Sigmoid colon (tissue), 6 donors: ENCODE measurements at regions not wholly inside any gene's neighbourhood (a gene's known extent, or its start where the extent isn't known, plus 50 kb on each side); places are given as distances from the start of the nearest gene placed in this dataset.

ENCODE experiments used
- DNase-seq: peaks from one replicate; pipeline ENCODE4 v3.0.0-alpha.2; 2019
- H3K27ac ChIP-seq, 4 donors: fragments of 200-600 bp; sonication (generic); one replicate each; pipeline ENCODE4 v1.5.1; 2016 to 2019; ENCODE audit warnings: mild to moderate bottlenecking in 1 of 4
- H3K27me3 ChIP-seq, 3 donors: fragments of 200-600 bp; sonication (generic); one replicate each; pipeline ENCODE4 v1.5.1; 2019; ENCODE audit warnings: mild to moderate bottlenecking in 1 of 3
- H3K36me3 ChIP-seq, 4 donors: fragments of 200-600 bp; sonication (generic); one replicate each; pipeline ENCODE4 v1.5.1; 2016 to 2019
- H3K4me1 ChIP-seq, 4 donors: fragments of 200-600 bp; sonication (generic); one replicate each; pipeline ENCODE4 v1.5.1; 2017 to 2019
- H3K4me3 ChIP-seq, 4 donors: fragments of 200-600 bp; sonication (generic); one replicate each; pipeline ENCODE4 v1.5.1; 2017 to 2019; ENCODE audit warnings: mild to moderate bottlenecking in 2 of 4, moderate library complexity in 1 of 4
- H3K9me3 ChIP-seq, 4 donors: fragments of 200-600 bp in 3 of 4; sonication (generic) in 3 of 4; one replicate each; pipeline versions ENCODE4 v1.5.1 to v1.6.1; 2013 to 2019
- EP300 ChIP-seq, 4 donors: sonication (generic); formaldehyde crosslinking; IDR thresholded peaks; one replicate each; pipeline ENCODE4 v1.6.1; 2017; ENCODE audit warnings: antibody characterized with exemption in 4 of 4
- POLR2A ChIP-seq, 2 donors: fragments of 450-650 bp; IDR thresholded peaks; one replicate each; pipeline ENCODE4 v1.6.1; 2016; ENCODE audit warnings: antibody characterized with exemption in 2 of 2, mild to moderate bottlenecking in 2 of 2, moderate library complexity in 2 of 2
- POLR2AphosphoS5 ChIP-seq, 4 donors: sonication (generic); formaldehyde crosslinking; IDR thresholded peaks; one replicate each; pipeline ENCODE4 v1.6.1; 2017; ENCODE audit warnings: antibody characterized with exemption in 4 of 4
- WGBS, 2 donors: extraction: QIAGEN DNeasy Blood & Tissue Kit; methylation state at CpG; one replicate each; pipeline ENCODE4 v1.1.7; 2013; 5-methylcytosine and 5-hydroxymethylcytosine counted together
- intact Hi-C: fragments of 100-400 bp; cut with DNase I; formaldehyde crosslinking; loops from one replicate; pipeline ENCODE4 v1.15.1; 2023
- TF ChIP-seq, protein P1 (sequence below), 4 experiments: fragments of 450-650 bp in 3 of 4; fragments of 200-600 bp in 1 of 4; IDR thresholded peaks; one replicate each; pipeline ENCODE4 v1.5.1; 2016 to 2019; ENCODE audit warnings: antibody characterized with exemption in 4 of 4, mild to moderate bottlenecking in 3 of 4, moderate library complexity in 2 of 4
- donor health status: healthy with polysubstance abuse.
- donor health status: healthy.

GRCh38 chr10:81386817-81387216, 488.2 kb upstream of the NRG3 start:
- intact Hi-C loops = no loop called here
- DNase-seq = no peak
- Histone ChIP-seq H3K27me3 (no peaks in the 10 kb centered on the region), H3K9me3 (no peaks in the 10 kb centered on the region), H3K4me3 (no peak overlapping the region), H3K27ac (no peak overlapping the region), H3K4me1 (no peaks in the 10 kb centered on the region), H3K36me3 (no peaks in the 10 kb centered on the region)
- TF ChIP-seq POLR2AphosphoS5 (IDR thresholded peaks at IDR 0.05) (no peak), POLR2A (IDR thresholded peaks at IDR 0.05) (no peak), EP300 (IDR thresholded peaks at IDR 0.05) (no peak)
- TF ChIP-seq, protein P1, sequence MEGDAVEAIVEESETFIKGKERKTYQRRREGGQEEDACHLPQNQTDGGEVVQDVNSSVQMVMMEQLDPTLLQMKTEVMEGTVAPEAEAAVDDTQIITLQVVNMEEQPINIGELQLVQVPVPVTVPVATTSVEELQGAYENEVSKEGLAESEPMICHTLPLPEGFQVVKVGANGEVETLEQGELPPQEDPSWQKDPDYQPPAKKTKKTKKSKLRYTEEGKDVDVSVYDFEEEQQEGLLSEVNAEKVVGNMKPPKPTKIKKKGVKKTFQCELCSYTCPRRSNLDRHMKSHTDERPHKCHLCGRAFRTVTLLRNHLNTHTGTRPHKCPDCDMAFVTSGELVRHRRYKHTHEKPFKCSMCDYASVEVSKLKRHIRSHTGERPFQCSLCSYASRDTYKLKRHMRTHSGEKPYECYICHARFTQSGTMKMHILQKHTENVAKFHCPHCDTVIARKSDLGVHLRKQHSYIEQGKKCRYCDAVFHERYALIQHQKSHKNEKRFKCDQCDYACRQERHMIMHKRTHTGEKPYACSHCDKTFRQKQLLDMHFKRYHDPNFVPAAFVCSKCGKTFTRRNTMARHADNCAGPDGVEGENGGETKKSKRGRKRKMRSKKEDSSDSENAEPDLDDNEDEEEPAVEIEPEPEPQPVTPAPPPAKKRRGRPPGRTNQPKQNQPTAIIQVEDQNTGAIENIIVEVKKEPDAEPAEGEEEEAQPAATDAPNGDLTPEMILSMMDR (IDR thresholded peaks at IDR 0.05) = no peak
- 70 to 83% methylated on average over 3 of the region's 3 CpGs for WGBS, 2 donors

DNA sequence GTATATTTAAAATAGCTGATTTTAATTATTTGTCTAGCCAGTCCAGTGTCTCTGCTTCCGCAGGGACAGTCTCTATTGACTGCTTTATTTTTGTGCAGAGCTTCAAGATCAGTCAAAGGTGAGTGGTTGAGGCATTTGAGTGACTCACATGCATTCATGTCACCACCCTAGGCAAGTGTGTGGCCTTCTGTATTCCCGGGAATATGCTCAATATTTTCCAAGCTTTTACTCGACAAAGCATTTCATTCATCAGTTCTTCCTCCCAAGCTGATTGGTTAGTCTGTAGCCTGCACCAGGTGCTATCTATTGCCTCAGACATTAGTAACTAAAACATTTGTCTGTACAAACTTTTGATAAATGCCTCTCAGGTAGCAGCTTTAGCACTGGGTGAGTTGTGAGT, 471.5 kb upstream of the NRG3 start:
- intact Hi-C loops = no loop called here
- WGBS, 2 donors = 82 to 85% methylated on average over 3 of the region's 3 CpGs
- H3K9me3 ChIP-seq = no peaks in the 10 kb centered on the region
- DNase-seq = no peak
- H3K36me3 ChIP-seq = no peaks in the 10 kb centered on the region
- TF ChIP-seq EP300 (IDR thresholded peaks at IDR 0.05) = no peak
- TF ChIP-seq POLR2A (IDR thresholded peaks at IDR 0.05) = no peak
- TF ChIP-seq POLR2AphosphoS5 (IDR thresholded peaks at IDR 0.05) = no peak
- TF ChIP-seq, protein P1 (IDR thresholded peaks at IDR 0.05) = no peak
- H3K4me3 ChIP-seq = no peak overlapping the region
- H3K27ac ChIP-seq = no peak overlapping the region
- no peaks in the 10 kb centered on the region for H3K4me1 ChIP-seq
- no peaks in the 10 kb centered on the region for H3K27me3 ChIP-seq

- no peak overlapping the region for H3K27ac ChIP-seq
- WGBS, 2 donors = 90 to 91% methylated on average over 2 of the region's 2 CpGs
- H3K4me3 ChIP-seq = no peak overlapping the region
- no peak for DNase-seq
- H3K4me1 ChIP-seq = no peaks in the 10 kb centered on the region
- intact Hi-C loops = no loop called here
- no peaks in the 10 kb centered on the region for H3K36me3 ChIP-seq
- H3K27me3 ChIP-seq = no peaks in the 10 kb centered on the region
- TF ChIP-seq POLR2A (IDR thresholded peaks at IDR 0.05) = no peak
- TF ChIP-seq, protein P1 (IDR thresholded peaks at IDR 0.05) = no peak
- H3K9me3 ChIP-seq = no peaks in the 10 kb centered on the region
Measured at GRCh38 chr10:81405399-81405798, 469.6 kb upstream of the NRG3 start.

DNA sequence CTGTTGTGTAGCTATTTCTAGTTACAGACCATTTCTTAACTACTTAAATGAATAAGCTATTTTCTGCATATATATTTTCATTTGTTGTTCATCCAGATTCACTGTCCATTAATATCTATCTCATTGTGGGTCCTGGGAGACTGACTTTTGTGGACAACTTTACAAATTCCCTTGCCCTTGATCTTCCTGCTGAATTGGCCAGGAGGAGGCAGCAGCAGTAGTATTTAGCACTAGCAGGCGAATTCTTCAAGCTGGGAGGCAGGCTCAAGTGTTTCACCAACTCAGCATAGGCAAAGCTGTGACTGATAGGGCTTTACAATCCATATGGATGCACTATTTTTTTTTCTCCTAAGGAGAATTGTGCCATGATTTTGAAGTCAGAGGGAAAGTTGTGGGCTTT, 461.0 kb upstream of the NRG3 start:
- no peak for TF ChIP-seq POLR2A (IDR thresholded peaks at IDR 0.05)
- TF ChIP-seq, protein P1 (IDR thresholded peaks at IDR 0.05) = no peak
- no peak for TF ChIP-seq EP300 (IDR thresholded peaks at IDR 0.05)
- no peak for TF ChIP-seq POLR2AphosphoS5 (IDR thresholded peaks at IDR 0.05)
- H3K27ac ChIP-seq = no peak overlapping the region
- no peak for DNase-seq
- H3K27me3 ChIP-seq = no peaks in the 10 kb centered on the region
- no peaks in the 10 kb centered on the region for H3K9me3 ChIP-seq
- WGBS, 2 donors = 19 to 25% methylated on average over 1 of the region's 1 CpG
- intact Hi-C loops = no loop called here
- H3K4me1 ChIP-seq = no peaks in the 10 kb centered on the region
- H3K4me3 ChIP-seq = no peak overlapping the region
- no peaks in the 10 kb centered on the region for H3K36me3 ChIP-seq

GRCh38 chr10:81426722-81427121, 448.3 kb upstream of the NRG3 start:
- H3K27ac ChIP-seq = no peak overlapping the region
- no peaks in the 10 kb centered on the region for H3K27me3 ChIP-seq
- H3K4me3 ChIP-seq = no peak overlapping the region
- no peaks in the 10 kb centered on the region for H3K36me3 ChIP-seq
- TF ChIP-seq, protein P1 (IDR thresholded peaks at IDR 0.05) = no peak
- TF ChIP-seq POLR2AphosphoS5 (IDR thresholded peaks at IDR 0.05) (no peak), EP300 (IDR thresholded peaks at IDR 0.05) (no peak), POLR2A (IDR thresholded peaks at IDR 0.05) (no peak)
- intact Hi-C loops = no loop called here
- no peak for DNase-seq
- no peaks in the 10 kb centered on the region for H3K4me1 ChIP-seq
- H3K9me3 ChIP-seq = peaks cover 0 to 3% (median 0%) of the 10 kb centered on the region in 4 donors
